HG02588 (cell line): ENCODE measurements at regions not wholly inside any gene's neighbourhood (a gene's known extent, or its start where the extent isn't known, plus 50 kb on each side); places are given as distances from the start of the nearest gene placed in this dataset.

Experiments used
- ATAC-seq: cut with Tn5 transposase; IDR thresholded peaks from one replicate; pipeline ENCODE4 v1.9.1; 2021; ENCODE audit warnings: mild to moderate bottlenecking, moderate library complexity; ENCODE audit not compliant: unreplicated experiment

GRCh38 chr5:24353611-24354010 lies 291.2 kb downstream of the CDH10 start:
- no peak for ATAC-seq

GRCh38 chr5:24363789-24364481 lies 280.8 kb downstream of the CDH10 start:
- ATAC-seq, result no peak

GRCh38 chr5:24364711-24365110 lies 280.1 kb downstream of the CDH10 start:
- no peak for ATAC-seq

- no peak for ATAC-seq
These were observed 279.4 kb downstream of the CDH10 start for GRCh38 chr5:24365406-24365805.

- ATAC-seq, result no peak
These were observed 277.6 kb downstream of the CDH10 start for GRCh38 chr5:24367216-24367615.

GRCh38 chr5:24368115-24368514 lies 276.7 kb downstream of the CDH10 start:
- ATAC-seq, result no peak

- ATAC-seq, result no peak
These were observed 268.6 kb downstream of the CDH10 start for GRCh38 chr5:24376210-24376609.

GRCh38 chr5:24376616-24377015 lies 268.2 kb downstream of the CDH10 start:
- ATAC-seq, result no peak

- ATAC-seq, result no peak
These were observed 262.8 kb downstream of the CDH10 start for GRCh38 chr5:24381861-24382489.

GRCh38 chr5:24385070-24385469 lies 259.7 kb downstream of the CDH10 start:
- ATAC-seq, result no peak

GRCh38 chr5:24385617-24386016 lies 259.2 kb downstream of the CDH10 start:
- ATAC-seq, result no peak

GRCh38 chr5:24388448-24388847 lies 256.3 kb downstream of the CDH10 start:
- no peak for ATAC-seq

- ATAC-seq, result no peak
These were observed 254.8 kb downstream of the CDH10 start for GRCh38 chr5:24389968-24390367.

- ATAC-seq, result no peak
These were observed 253.0 kb downstream of the CDH10 start for GRCh38 chr5:24391816-24392215.

GRCh38 chr5:24397601-24398000 lies 247.2 kb downstream of the CDH10 start:
- no peak for ATAC-seq

- no peak for ATAC-seq
These were observed 243.0 kb downstream of the CDH10 start for GRCh38 chr5:24401773-24402172.

- no peak for ATAC-seq
These were observed 237.3 kb downstream of the CDH10 start for GRCh38 chr5:24407466-24407865.

- ATAC-seq, result no peak
These were observed 216.4 kb downstream of the CDH10 start for GRCh38 chr5:24428345-24428744.

GRCh38 chr5:24433555-24433954 lies 211.2 kb downstream of the CDH10 start:
- no peak for ATAC-seq
